ENCODE measurements at regions not wholly inside any gene's neighbourhood (a gene's known extent, or its start where the extent isn't known, plus 50 kb on each side); places are given as distances from the start of the nearest gene placed in this dataset.

- no peak for DNase-seq
Measured at GRCh38 chr17:79138826-79139225, 64.2 kb downstream of the ENGASE start.

GRCh38 chr17:79137789-79138165 lies 63.2 kb downstream of the ENGASE start:
- DNase-seq = no peak

- no peak for DNase-seq
Measured at GRCh38 chr17:79137015-79137788, 62.6 kb downstream of the ENGASE start.

GRCh38 chr17:79136596-79136995 lies 62.0 kb downstream of the ENGASE start:
- DNase-seq = no peak

All from activated CD4-positive, alpha-beta T cell treated with anti-CD3 and anti-CD28 coated beads for 4 hours (primary cell).